Endothelial cell of umbilical vein (primary cell): ENCODE measurements at regions not wholly inside any gene's neighbourhood (a gene's known extent, or its start where the extent isn't known, plus 50 kb on each side); places are given as distances from the start of the nearest gene placed in this dataset.

Experiments
- BruUV-seq: library from RNA; stranded (reverse); fragments of 400-500 nt; replicated peaks from 2 replicates; lab custom pipeline; 2021; lab: Mats Ljungman, UMichigan
- CTCF ChIA-PET: fragments of 300-600, 350-600 bp; sonication (Branson Sonifier 250); formaldehyde crosslinking; loops from one replicate; lab custom pipeline; 2021; ENCODE audit warnings: antibody characterized with exemption, inconsistent platforms; lab: Charles Lee
- POLR2A ChIA-PET: fragments of 300-600, 350-600 bp; sonication (Branson Sonifier 250); formaldehyde crosslinking; loops from one replicate; lab custom pipeline; 2021; ENCODE audit warnings: antibody characterized with exemption, inconsistent platforms; lab: Charles Lee
- DNase-seq: peaks from one replicate; pipeline ENCODE4 v3.0.0-alpha.2; 2011; ENCODE audit warnings: low read depth, low spot score
- FAIRE-seq: peaks from 2 replicates; lab custom pipeline; 2011; peaks lifted over from hg19 to GRCh38; lab: Jason Lieb, UNC
- H2AFZ ChIP-seq: 2 replicates; pipeline ENCODE4 v1.6.0; 2012; ENCODE audit warnings: low read depth, low read length, control low read depth, inconsistent platforms
- H3K27ac ChIP-seq: 2 replicates; pipeline ENCODE4 v1.5.1; 2011; ENCODE audit warnings: low read depth, mild to moderate bottlenecking, control low read depth, low read length, moderate library complexity; ENCODE audit not compliant: insufficient read depth
- H3K27me3 ChIP-seq, 2 experiments: 2 replicates each; pipeline versions ENCODE4 v1.6.0 to v1.6.1; 2011; ENCODE audit warnings: low read length in 2 of 2, mixed read lengths in 1 of 2; ENCODE audit not compliant: control insufficient read depth in 2 of 2, insufficient read depth in 2 of 2
- H3K36me3 ChIP-seq, 2 experiments: 2 replicates in 1 of 2; 3 replicates in 1 of 2; pipeline ENCODE4 v1.5.1; 2011; ENCODE audit warnings: low read length in 2 of 2, mild to moderate bottlenecking in 1 of 2, moderate library complexity in 1 of 2; ENCODE audit not compliant: control insufficient read depth in 2 of 2, insufficient read depth in 2 of 2; ENCODE audit errors: extremely low read depth in 1 of 2
- H3K4me1 ChIP-seq: 3 replicates; pipeline ENCODE4 v1.5.1; 2011; ENCODE audit warnings: mild to moderate bottlenecking, low read length; ENCODE audit not compliant: control insufficient read depth, insufficient read depth; ENCODE audit errors: extremely low read depth
- H3K4me2 ChIP-seq: 2 replicates; pipeline ENCODE4 v1.6.1; 2011; ENCODE audit warnings: low read length, control low read depth, mixed read lengths; ENCODE audit not compliant: insufficient read depth
- H3K4me3 ChIP-seq, 3 experiments: fragments of 200-600 bp in 1 of 3; sonication (generic), shearing (Covaris generic) in 1 of 3; replicated peaks in 1 of 3; 2 replicates each; pipeline ENCODE4 v1.5.1; 2011 to 2016; ENCODE audit warnings: control low read depth in 3 of 3, low read length in 3 of 3, mild to moderate bottlenecking in 2 of 3, inconsistent platforms in 1 of 3, low read depth in 1 of 3, moderate library complexity in 1 of 3; ENCODE audit not compliant: insufficient read depth in 1 of 3
- H3K79me2 ChIP-seq: 2 replicates; pipeline ENCODE4 v1.6.0; 2012; ENCODE audit warnings: low read length, inconsistent platforms; ENCODE audit not compliant: control insufficient read depth, insufficient read depth
- H3K9ac ChIP-seq: replicated peaks from 2 replicates; pipeline ENCODE3; 2011; ENCODE audit warnings: low read length, control low read depth; ENCODE audit not compliant: insufficient read depth; ENCODE audit errors: extremely low read depth
- H3K9me1 ChIP-seq: replicated peaks from 3 replicates; pipeline ENCODE4 v1.6.0; 2011; ENCODE audit warnings: mild to moderate bottlenecking, low read length; ENCODE audit not compliant: control insufficient read depth, insufficient read depth; ENCODE audit errors: extremely low read depth
- H3K9me3 ChIP-seq: replicated peaks from 2 replicates; pipeline ENCODE4 v1.5.1; 2012; ENCODE audit warnings: low read length, inconsistent platforms; ENCODE audit not compliant: control insufficient read depth, insufficient read depth
- H4K20me1 ChIP-seq: replicated peaks from 2 replicates; pipeline ENCODE3; 2011; ENCODE audit warnings: mild to moderate bottlenecking, low read length; ENCODE audit not compliant: control insufficient read depth, insufficient read depth; ENCODE audit errors: extremely low read depth
- EZH2 ChIP-seq: IDR thresholded peaks from 2 replicates; pipeline ENCODE4 v1.6.1; 2012; ENCODE audit warnings: borderline replicate concordance, low read depth, mild to moderate bottlenecking, moderate library complexity, low read length, inconsistent platforms; ENCODE audit not compliant: severe bottlenecking
- FOS ChIP-seq: IDR thresholded peaks from 2 replicates; pipeline ENCODE4 v1.6.1; 2011; ENCODE audit warnings: mild to moderate bottlenecking, low read length, moderate library complexity, borderline replicate concordance; ENCODE audit not compliant: insufficient read depth
- GATA2 ChIP-seq: IDR thresholded peaks from 2 replicates; pipeline ENCODE4 v1.7.0; 2011; ENCODE audit warnings: low read depth, mild to moderate bottlenecking, moderate library complexity, mixed read lengths, low read length; ENCODE audit not compliant: insufficient read length, insufficient read depth
- JUN ChIP-seq: IDR thresholded peaks from 2 replicates; pipeline ENCODE4 v1.6.1; 2011; ENCODE audit warnings: borderline replicate concordance, low read depth; ENCODE audit not compliant: insufficient read length, insufficient read depth
- MAX ChIP-seq: IDR thresholded peaks from 2 replicates; pipeline ENCODE4 v1.6.1; 2011; ENCODE audit not compliant: insufficient read depth, insufficient read length
- MYC ChIP-seq: IDR thresholded peaks from one replicate; pipeline ENCODE4 v1.6.1; 2011; ENCODE audit warnings: mild to moderate bottlenecking, low read depth, low read length
- POLR2A ChIP-seq: IDR thresholded peaks from 2 replicates; pipeline ENCODE4 v1.6.1; 2012; ENCODE audit warnings: low read depth, mild to moderate bottlenecking, control low read depth, low read length
- POLR2AphosphoS5 ChIP-seq: IDR thresholded peaks from 2 replicates; pipeline ENCODE4 v1.6.1; 2012; ENCODE audit warnings: low read depth, mild to moderate bottlenecking, control low read depth, low read length, moderate library complexity; ENCODE audit not compliant: insufficient read depth
- dilution Hi-C: fragments of 300-500 bp; cut with MboI; formaldehyde crosslinking; loops from one replicate; pipeline ENCODE4 v1.15.0; 2019; ENCODE audit warnings: low sequenced_read_pairs; ENCODE audit not compliant: extremely low pct_ligation_motif_present
- intact Hi-C: fragments of 100-400 bp; cut with micrococcal nuclease; formaldehyde crosslinking; loops from one replicate; pipeline ENCODE4 v1.10.0; 2022
- TF ChIP-seq, protein P1 (sequence below), 2 donors: IDR thresholded peaks; 1 replicate in 1 of 2; 2 replicates in 1 of 2; pipeline ENCODE4 v1.5.1; 2011; ENCODE audit warnings: low read length in 2 of 2, mild to moderate bottlenecking in 2 of 2, moderate library complexity in 2 of 2, control low read depth in 1 of 2, inconsistent platforms in 1 of 2, low read depth in 1 of 2; ENCODE audit not compliant: insufficient read depth in 1 of 2; ENCODE audit errors: extremely low read depth in 1 of 2

GRCh38 chr6:88287696-88288095 lies 121.5 kb upstream of the CNR1 start:
- intact Hi-C loops, result no loop called here
- no peak for FAIRE-seq

More at GRCh38 chr6:88287696-88288095, 121.5 kb upstream of the CNR1 start:
- no peak overlapping the region for H3K4me2 ChIP-seq
- TF ChIP-seq JUN, result no peak
- no peak for TF ChIP-seq GATA2
- no peak for TF ChIP-seq MYC
- no peak for TF ChIP-seq MAX
- TF ChIP-seq, protein P1, sequence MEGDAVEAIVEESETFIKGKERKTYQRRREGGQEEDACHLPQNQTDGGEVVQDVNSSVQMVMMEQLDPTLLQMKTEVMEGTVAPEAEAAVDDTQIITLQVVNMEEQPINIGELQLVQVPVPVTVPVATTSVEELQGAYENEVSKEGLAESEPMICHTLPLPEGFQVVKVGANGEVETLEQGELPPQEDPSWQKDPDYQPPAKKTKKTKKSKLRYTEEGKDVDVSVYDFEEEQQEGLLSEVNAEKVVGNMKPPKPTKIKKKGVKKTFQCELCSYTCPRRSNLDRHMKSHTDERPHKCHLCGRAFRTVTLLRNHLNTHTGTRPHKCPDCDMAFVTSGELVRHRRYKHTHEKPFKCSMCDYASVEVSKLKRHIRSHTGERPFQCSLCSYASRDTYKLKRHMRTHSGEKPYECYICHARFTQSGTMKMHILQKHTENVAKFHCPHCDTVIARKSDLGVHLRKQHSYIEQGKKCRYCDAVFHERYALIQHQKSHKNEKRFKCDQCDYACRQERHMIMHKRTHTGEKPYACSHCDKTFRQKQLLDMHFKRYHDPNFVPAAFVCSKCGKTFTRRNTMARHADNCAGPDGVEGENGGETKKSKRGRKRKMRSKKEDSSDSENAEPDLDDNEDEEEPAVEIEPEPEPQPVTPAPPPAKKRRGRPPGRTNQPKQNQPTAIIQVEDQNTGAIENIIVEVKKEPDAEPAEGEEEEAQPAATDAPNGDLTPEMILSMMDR (IDR thresholded peaks at IDR 0.05; ENCODE audit: extremely low read depth in 1 of 2, insufficient read depth in 1 of 2, low read depth in 1 of 2, low read length in 2 of 2), result no peak
- no peak for TF ChIP-seq POLR2A
- TF ChIP-seq FOS, result no peak
- TF ChIP-seq POLR2AphosphoS5, result no peak
- TF ChIP-seq EZH2, result no peak
- no peak overlapping the region for H3K4me3 ChIP-seq
- H2AFZ ChIP-seq, result no peak overlapping the region
- H4K20me1 ChIP-seq, result no peaks in the 10 kb centered on the region
- H3K9me1 ChIP-seq, result no peaks in the 10 kb centered on the region
- no TSS peak for BruUV-seq
- no peaks in the 10 kb centered on the region for H3K27me3 ChIP-seq
- POLR2A ChIA-PET, result no interaction called here
- H3K4me1 ChIP-seq, result no peaks in the 10 kb centered on the region
- no peak overlapping the region for H3K9ac ChIP-seq
- H3K27ac ChIP-seq, result no peak overlapping the region
- DNase-seq, result no peak
- no peaks in the 10 kb centered on the region for H3K9me3 ChIP-seq
- CTCF ChIA-PET, result no interaction called here
- dilution Hi-C loops, result no loop called here
- no peaks in the 10 kb centered on the region for H3K79me2 ChIP-seq
- H3K36me3 ChIP-seq, result no peaks in the 10 kb centered on the region
